GM19023 (cell line): ENCODE measurements at regions not wholly inside any gene's neighbourhood (a gene's known extent, or its start where the extent isn't known, plus 50 kb on each side); places are given as distances from the start of the nearest gene placed in this dataset.

Experiments
- ATAC-seq: cut with Tn5 transposase; IDR thresholded peaks from one replicate; pipeline ENCODE4 v1.9.1; 2021; ENCODE audit warnings: mild to moderate bottlenecking, moderate library complexity; ENCODE audit not compliant: unreplicated experiment

DNA sequence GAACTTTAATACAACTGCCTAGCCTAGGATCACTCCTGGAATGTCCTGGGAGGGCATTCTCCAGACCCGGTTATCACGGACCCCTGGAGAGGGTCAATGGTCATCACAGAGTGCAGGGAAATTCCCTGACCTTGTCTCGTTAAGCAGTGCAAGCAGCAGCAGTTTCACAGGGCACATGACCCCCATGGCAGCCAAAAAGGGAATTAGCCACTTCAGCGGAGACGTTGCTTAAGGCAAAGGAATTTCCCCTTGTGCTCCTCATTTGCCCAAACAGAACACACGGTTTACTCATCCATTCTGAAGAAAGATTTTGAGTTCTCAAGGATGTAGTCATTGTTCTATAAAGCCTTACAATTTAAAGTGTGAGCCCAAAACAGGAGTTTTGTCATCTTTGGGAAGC lies 260.3 kb downstream of the SNX13 start:
- ATAC-seq = no peak

DNA sequence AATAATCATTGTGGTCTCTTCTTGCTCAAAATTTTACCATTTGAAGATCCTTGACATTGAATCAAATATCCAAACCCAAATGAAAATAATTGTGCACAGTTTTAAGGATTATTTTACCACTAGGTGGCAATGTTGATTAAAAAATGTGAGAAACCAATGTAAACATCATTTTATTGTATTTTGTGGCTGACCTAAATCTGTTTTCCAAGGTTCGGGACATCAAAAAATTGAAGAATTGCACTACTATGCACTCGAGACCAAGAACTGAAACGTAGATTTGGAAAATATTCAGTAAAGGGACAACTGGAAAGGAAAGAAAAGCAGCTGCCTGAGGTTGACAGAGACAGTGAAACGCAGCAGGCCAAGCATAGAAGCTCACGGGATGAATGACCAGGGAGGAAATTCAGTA lies 259.3 kb downstream of the SNX13 start:
- no peak for ATAC-seq

- no peak for ATAC-seq
Measured at GRCh38 chr7:17681965-17682364, 258.3 kb downstream of the SNX13 start.

DNA sequence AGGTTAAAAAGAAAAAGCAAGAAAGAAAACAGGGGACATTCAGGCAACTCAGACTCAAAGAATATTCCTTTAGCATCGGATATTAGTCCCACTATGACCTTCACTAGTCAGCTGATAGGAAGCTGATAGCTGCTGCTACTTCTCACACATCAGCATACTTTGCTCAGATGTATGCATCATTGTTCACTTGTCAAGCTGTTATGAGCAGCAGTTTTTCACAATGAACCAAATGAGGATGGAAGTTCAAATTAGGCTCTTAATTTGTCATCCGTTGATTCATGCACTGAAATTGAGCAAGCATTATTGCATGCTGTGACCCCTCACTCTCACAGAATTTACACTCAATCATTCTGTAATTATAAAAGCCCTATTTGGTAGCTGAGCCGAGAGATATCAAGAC lies 257.7 kb downstream of the SNX13 start:
- ATAC-seq = no peak

DNA sequence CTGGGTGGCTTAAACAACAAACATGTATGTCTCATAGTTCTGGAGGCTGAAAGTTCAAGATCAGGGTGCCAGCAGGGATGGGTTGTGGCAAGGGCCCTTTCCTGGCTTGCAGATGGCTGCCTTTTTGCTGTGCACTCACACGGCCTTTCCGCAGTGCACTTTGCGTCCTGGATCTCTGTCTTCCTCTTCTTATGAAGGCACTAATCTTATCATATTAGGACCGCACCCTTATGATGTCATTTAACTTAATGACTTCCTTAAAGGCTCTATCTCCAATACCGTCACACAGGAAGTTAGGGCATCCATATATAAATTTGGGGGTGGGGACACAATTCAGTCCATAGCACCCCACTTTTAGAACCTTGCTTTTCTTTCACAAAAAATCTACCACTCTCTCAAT lies 255.2 kb downstream of the SNX13 start:
- ATAC-seq = no peak

- no peak for ATAC-seq
Measured at GRCh38 chr7:17687361-17687760, 252.9 kb downstream of the SNX13 start.

GRCh38 chr7:17689361-17689902 lies 250.9 kb downstream of the SNX13 start:
- no peak for ATAC-seq

DNA sequence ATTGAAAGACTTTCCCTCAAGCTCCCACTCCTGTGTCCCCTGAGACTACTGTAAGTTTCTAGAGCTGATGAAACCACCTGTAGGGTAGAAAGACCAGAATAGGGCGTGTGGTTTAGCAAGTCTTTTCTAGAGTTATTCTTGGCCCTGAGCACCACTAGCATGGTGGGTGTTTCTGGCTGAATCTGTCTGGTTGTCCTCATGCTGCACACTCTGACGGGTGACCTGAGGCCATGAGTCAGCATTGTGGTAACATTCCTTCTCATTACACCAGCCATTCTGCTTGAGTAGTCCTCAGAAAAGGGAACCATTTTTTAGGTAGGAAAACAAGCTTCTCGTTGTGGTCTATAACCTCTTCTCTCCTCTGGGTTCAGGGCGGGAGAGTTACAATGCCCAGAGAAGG lies 250.3 kb downstream of the SNX13 start:
- peak; percentile 62 for ATAC-seq

DNA sequence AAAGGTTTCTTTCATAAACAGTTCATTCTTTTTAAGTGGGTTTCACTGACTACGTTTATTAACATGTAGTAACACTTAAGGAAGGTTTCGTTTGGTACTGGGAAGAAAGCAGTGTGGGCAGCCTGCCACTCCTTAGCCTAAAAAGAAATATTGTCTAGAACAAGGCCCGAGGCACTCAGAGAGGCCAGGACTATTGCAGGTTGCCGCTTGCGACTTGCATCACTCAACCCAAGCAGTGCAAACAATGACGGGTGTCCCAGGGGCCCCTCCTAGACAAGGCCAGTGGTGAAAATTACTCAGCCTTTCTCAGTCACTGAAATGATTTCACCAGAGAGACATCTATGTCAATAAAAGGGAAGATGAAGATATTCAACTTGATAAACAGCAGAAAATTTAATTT lies 243.9 kb downstream of the SNX13 start:
- ATAC-seq = no peak

DNA sequence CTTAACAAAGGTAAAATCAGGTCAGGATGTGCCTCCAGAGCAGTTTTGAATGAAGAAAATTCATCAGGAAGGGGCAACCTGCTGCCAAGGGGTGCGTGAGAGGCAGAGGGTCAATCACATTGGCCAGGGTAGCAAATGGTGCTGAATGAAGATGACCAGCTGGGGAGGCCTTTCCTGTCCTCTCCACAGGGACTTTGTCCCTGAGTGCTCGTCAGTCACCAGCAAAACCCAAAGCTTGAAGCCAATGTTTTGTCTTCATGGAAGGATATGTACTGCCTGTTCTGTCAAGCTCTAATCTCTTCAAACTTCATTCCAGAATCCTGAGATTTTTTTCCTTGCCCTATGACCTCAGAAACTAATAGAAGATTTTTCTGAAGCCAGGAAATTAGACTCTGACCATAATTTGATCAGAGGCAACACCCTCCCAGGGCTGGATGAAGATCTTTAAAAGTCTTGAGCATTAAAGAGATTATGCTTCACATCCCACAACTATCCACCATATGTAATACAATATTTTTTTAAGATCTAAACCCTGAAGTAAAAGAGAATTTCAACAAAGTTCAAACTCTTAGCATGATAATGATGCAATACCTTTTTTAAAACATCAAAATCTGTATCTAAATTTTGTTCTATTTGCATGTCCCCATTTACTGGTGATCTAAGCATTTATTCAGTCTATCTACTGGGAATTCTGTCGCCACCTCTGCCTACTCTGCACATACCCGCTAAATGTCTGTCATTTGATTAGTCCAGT lies 243.0 kb downstream of the SNX13 start:
- ATAC-seq = no peak

DNA sequence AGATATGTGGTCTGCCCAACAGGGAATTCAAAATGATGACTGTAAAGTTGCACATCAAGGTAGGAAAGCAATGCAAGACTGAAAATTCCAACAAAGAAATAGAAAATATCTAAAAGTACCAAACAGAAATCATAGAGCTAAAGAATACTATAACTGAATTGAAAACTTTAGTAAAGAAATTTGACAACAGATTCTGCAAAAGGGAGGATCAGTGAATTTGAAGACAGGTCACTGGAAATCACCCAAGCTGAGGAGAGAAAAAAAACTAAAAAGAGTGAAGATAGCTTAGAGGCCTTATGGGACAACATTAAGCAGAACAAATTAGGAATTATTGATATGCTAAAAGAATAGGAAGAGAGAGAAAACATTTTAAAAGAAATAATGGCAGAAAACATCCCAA lies 240.6 kb downstream of the SNX13 start:
- ATAC-seq = no peak

DNA sequence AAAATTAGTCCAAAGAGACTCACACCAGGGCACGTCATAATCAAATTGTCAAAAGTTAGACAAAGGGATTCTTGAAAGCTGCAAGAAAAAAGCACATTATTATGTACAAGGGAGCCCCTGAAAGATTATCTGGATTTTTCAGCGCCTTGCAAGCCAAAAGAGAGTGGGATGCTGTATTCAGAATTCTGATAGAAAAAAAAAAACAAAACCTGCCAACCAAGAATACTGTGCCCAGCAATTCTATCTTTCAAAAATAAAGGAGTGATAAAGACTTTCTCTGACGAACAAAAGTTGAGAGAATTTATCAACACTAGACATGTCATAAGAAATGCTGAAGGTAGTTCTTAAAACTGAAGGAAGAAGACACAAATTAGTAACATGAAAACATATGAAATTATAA lies 240.2 kb downstream of the SNX13 start:
- no peak for ATAC-seq

DNA sequence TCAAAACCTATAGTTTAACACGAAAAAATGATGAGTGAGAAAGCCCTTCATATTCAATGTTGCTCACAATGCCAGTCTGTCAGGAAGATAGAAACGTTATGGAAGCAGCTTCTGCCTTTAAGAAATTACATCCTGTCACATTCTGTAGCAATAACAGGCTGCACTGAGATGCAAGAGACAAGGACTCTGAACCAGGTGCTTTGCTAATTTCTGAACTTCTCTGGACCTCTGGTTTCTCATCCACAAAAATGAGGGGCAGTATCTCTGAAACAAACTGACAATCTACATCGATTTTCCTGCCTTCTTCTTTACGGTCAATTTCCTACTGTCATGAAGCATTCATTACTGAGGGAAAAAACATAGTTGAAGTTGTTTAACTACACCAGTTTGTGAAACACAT lies 234.0 kb downstream of the SNX13 start:
- no peak for ATAC-seq

- ATAC-seq = peak; percentile 70
Measured at GRCh38 chr7:17706734-17707133, 233.6 kb downstream of the SNX13 start.

DNA sequence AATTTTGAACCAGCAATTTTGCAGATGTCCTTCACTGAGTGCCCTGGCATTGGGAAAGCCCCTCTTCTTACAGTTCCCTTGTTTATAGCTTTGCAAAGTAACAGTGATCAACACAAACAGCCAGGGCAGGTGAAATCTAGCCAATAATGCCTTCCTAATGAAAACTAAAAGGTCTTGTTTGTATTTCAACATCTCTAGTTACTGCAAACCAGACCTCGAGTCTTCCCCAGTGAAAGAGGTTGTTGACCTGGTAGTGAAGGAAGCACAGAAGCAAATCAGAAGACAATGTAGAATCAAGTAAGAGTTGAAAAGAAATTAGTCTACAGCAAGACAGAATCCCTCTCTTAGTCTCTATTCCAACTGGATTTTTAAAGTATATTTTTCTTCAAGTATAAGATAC lies 231.2 kb downstream of the SNX13 start:
- no peak for ATAC-seq

DNA sequence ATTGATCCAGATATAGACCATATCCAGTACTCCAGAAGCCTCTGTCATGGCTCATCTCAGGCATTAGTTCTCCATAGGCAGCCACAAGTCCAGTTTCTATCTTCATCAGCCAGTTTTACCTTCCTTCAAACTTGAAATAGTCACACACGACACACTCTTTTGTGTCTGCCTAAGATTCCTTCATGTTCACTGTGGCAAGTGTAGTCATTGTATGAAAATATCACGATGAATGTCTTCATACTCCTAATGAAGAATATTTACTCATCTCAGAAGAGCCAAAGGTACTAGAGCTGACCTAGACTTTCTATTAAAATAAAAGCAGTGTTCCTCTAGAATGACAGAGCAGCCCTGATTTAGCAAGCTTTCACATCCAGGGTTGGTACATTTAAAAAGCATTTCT lies 230.7 kb downstream of the SNX13 start:
- no peak for ATAC-seq

DNA sequence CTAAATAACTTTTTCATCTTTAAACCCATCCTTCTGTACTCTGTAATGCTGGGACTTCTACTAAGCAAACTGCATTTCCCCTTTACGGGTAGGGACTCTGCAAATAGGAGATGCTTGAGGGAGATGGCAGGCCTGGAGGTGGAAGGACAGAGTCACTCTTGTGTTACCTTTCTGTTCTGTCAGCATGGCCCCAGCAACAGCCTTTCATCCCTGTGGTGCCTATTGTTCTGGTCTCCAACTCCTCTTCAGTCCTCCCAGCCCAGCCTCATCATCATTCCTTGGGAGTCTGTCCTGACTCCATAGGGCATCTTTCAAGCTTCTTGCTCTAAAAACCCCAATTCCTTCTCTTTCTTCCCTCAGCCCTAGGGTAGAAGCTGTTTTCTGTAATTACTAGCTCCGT lies 230.0 kb downstream of the SNX13 start:
- ATAC-seq = no peak

DNA sequence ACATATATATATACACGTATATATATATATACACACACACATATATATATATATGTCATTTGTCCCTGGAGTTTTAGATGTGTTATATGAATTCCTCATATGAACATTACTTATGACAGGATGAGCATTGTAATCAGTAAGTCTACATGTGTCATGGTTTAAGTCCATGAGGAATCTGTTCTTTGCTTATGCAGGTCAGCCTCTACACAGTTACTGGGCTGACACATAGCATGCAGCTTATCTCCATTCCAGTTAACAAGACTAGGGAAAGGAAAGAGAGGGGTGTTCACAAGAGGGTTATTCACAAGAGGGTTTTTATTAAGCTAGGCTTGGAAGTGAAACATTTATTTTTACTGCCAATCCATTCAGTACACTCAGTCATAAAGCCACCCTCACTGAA lies 226.7 kb downstream of the SNX13 start:
- ATAC-seq = no peak

DNA sequence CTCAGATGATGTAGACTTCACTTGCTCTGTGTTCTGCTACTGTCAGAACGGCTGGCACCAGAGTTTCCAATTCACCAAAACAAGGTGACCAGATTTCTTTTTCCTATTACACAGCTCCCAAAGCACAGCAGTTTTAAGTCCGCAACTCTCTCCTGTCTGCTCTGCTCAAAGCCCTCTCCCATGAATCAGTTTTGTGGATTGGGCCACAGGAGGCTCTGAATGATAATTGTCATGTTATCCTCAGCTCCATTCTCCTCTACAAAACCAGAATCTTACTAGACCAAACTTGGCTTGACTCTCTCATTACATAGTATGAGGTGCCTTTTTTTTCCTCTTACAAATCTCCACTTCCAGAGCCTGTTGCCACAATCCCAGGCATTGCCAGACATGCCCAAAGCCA lies 223.5 kb downstream of the SNX13 start:
- no peak for ATAC-seq

- ATAC-seq = no peak
Measured at GRCh38 chr7:17719998-17720397, 220.3 kb downstream of the SNX13 start.

DNA sequence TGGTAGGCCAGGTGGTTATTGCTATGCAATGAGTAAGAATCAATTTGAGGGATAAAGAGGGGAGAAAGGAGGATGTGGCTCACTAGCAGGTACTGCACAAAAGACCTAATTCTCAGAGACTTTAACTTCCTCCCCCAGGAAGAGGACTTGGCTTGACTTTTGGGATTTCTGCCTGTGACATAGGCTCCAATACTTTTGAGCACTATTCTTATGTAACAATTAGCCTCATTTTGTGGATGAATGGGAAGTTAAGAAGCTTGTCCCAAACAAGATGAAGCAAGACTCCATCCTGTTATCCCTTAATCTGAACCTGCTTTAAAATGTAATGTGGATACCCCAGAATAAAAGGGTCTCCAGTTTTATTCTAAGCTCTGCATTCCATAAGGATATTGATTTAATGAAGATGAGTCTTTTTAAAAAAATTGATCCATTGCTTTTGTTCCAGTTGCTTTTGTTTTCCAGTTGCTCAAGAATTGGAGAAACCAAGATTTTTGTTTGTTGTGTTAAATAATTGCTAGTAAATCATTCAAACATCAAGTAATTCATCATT lies 218.5 kb downstream of the SNX13 start:
- ATAC-seq = no peak

DNA sequence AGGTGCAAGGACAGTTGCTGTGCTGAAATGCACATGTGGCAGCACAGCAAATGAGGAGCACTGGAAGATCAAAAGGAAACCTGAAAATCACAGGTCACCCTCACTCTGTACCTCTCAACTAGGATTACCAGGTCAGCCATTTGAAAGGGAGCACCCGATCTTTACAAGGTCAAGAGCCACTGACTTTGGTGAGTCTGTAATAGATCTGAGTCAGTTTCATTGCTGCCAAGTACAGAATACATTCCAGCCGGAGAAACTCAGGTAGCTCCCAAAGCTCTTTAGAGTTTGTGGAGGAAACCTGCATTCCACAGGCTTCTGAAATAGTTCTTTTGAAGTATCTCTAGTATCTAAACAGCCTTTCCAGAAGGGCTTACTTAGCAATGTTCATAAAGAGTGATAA lies 217.5 kb downstream of the SNX13 start:
- ATAC-seq = no peak

GRCh38 chr7:17725821-17726220 lies 214.5 kb downstream of the SNX13 start:
- ATAC-seq = no peak
